ENCODE measurements at regions not wholly inside any gene's neighbourhood (a gene's known extent, or its start where the extent isn't known, plus 50 kb on each side); places are given as distances from the start of the nearest gene placed in this dataset.
"Not testable (repeated sequence)": the region's sequence is repeated elsewhere in the genome, so short reads cannot be mapped to it uniquely, and the experiment has no call there.

- DNase-seq = not testable (repeated sequence)
Observed at GRCh38 chr1:148261684-148262083, 109.6 kb upstream of the NBPF11 start.

GRCh38 chr1:148257886-148258285 is 105.8 kb upstream of the NBPF11 start:
- DNase-seq = not testable (repeated sequence)

DNA sequence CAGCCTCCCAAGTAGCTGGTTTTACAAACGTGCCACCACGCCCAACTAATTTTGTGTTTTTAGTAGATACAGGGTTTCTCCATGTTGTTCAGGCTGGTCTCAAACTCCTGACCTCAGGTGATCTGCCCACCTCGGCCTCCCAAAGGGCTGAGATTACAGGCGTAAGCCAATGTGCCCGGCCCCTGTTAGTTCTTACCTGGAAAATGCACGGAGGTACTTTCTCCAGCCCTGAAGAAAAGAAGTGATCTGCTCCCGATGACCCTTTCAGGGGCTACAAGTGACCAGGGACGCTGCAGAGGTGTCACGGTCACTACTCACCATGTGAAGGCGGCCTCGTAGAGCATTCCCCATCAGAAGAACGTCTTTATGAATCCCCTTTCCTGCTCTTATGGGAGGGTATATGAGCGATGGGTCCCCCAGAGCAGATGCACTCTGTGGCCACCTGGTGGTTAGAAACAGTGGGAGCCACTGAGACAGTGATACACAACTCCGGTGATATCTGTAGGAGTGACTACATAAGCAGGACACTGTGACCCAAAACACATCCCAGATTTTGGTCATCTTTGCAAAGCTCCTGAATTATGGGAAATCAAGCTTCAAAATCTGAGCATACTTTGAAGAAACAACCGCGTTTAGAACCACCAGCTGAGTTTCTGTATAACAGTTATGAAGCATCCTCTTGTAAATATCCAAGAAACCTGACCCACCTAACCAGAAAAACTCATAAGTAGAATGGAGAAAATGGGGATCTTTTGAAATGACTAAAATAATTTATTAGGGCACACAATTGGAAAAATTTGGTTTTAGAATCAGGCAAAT is 102.7 kb upstream of the NBPF11 start:
- DNase-seq = peak in 1 of 2 donors; percentile 1

DNA sequence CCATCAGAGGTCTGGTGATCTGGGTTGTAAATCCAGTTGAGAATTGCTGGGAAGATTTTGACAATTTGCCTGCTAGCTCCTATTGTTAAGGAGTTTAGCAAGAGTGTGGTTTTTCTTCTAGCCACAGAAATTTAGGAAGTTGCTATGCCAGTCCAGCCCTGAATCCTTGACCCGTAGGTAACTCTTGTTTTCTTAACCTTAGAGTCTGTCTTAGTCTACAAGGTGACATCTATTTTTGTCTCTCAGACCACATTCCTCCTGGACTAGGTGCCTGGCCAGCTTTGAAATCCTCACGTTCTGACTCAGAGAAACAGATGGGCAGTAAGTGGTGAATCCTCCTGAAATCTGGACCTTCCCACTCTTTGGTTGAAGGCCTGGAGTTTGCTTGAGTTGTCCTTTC is 101.7 kb upstream of the NBPF11 start:
- DNase-seq = not testable (repeated sequence)

DNA sequence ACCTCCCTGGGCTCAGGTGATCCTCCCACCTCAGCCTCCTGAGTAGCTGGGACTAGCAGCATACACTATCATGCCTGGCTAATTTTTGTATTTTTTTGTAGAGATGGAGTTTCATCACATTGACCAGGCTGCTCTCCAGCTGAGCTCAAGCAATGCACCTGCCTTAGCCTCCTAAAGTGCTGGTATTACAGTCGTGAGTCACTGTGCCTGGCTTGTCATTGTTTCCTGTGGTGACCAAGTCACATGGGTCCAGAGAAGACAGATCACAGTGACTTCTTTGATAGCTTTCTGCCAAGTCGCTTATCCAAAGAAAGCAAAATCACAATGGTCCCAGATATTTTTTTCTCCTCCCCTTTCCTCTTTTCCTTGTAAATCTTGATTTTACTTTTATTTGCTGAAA is 96.7 kb upstream of the NBPF11 start:
- DNase-seq = not testable (repeated sequence)

- not testable (repeated sequence) for DNase-seq
Observed at GRCh38 chr1:148246258-148246861, 94.3 kb upstream of the NBPF11 start.

- DNase-seq = not testable (repeated sequence)
Observed at GRCh38 chr1:148245843-148246242, 93.8 kb upstream of the NBPF11 start.

DNA sequence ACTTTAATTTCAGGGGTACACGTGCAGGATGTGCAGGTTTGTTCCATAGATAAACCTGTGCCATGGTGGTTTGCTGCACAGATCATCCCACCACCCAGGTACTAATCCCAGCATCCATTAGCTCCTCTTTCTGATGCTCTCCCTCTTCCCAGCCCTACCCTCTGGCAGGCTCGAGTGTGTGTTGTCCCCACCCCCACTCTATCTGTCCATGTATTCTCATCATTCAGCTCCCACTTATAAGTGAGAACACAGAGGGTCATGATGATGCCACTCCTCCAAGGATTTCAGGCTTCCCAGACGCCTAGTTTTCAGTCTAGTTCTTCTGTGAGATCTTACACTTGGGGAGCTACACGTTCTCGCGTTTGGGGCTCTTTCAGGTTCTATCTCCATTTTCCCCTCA is 93.4 kb upstream of the NBPF11 start:
- DNase-seq = not testable (repeated sequence)

GRCh38 chr1:148233250-148233649 is 81.2 kb upstream of the NBPF11 start:
- DNase-seq = not testable (repeated sequence)

GRCh38 chr1:148228846-148229245 is 76.8 kb upstream of the NBPF11 start:
- DNase-seq = not testable (repeated sequence)

GRCh38 chr1:148222399-148223159 is 70.5 kb upstream of the NBPF11 start:
- not testable (repeated sequence) for DNase-seq

DNA sequence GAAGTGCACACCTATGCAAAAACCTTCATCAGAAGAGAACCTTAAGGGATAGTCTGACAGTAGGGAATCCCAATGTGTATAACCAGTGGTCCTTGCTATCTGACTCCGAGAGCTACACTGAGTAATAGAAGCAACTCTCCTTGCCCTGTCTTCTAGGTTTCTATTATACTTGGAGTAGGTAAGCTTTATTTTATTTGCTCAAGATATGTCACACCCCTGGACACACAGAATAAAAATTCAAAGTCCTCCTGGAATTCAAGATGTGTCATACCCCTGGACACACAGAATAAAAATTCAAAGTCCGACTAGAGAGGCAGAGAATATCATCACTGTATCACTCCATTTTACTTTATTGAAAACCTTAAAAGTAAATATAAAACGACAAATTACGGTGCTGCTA is 69.5 kb upstream of the NBPF11 start:
- DNase-seq = not testable (repeated sequence)

DNA sequence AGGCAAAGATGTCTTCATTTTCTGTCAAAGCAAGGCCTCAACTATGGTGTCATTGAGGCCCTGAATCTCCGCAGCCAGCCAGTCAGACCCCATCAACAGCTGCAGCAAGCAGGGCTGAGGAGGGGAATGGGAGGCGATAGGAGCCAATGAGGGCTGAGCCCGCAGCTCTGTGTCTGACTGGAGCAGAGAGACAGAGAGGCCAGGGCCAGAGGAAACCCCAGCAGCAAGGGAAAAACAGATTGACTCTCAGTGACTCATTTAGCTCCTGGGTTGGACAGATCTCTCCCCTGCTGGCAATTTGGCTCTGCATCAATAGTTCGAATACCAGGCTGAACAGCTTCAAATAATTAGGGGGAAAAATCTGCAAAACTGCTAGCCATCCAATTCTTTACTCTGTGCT is 67.1 kb upstream of the NBPF11 start:
- DNase-seq = not testable (repeated sequence)

DNA sequence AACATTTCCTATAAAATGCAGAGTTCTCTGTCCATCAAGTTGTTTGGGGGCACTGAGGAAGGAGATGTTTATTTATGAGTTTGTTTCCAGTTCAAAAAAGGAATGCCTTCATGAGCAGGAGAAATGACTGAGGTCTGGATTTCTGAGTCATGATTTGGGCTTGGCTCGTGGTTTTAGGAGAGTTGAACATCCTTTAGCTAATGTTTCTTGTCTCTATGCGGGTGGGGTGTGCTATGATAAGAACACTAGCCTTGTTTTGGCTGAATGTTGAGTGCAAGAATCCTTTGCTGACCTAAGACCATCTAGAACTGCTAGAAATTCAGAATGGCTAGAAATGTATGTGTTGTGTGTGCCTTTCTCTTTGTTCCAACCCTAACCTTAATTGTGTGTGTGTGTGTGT is 59.1 kb upstream of the NBPF11 start:
- DNase-seq = not testable (repeated sequence)

DNA sequence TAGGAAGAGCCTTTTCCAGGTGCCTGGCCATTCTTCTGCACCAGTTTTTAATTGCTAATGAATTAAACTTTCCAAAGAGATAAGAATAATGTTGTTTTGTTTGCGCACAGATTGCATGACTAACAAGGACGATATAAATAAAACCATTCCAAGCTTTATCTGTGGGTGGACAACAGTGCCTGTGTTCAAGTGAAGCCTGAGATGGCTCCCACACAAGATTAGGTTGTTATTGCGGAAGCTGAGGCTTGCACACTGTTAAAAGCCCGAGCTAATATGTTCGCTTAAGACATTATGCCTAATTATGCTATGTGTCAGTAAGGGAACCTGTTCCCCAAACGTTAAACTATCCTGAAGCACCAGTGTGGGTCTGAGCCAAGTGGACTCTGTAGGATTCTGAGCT is 58.5 kb upstream of the NBPF11 start:
- not testable (repeated sequence) for DNase-seq

DNA sequence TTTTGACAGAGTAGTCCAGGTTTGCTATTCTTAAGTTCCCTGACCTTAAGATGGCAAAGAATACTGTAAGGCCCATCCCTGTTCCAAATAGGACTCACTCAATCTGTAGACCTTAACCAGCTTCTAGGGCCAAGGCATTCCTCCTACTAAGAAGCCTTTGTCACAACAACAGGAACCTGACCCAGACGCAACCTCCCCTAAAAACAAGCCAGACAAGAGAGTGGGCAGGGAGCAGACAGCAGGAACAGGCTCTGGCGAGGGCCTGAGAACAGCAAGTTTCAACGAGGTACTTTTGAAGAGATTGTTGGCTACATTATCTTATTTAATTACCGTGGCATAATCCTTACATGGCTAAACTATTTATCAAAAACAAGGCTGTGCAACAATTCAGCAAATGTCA is 58.1 kb upstream of the NBPF11 start:
- DNase-seq = not testable (repeated sequence)

DNA sequence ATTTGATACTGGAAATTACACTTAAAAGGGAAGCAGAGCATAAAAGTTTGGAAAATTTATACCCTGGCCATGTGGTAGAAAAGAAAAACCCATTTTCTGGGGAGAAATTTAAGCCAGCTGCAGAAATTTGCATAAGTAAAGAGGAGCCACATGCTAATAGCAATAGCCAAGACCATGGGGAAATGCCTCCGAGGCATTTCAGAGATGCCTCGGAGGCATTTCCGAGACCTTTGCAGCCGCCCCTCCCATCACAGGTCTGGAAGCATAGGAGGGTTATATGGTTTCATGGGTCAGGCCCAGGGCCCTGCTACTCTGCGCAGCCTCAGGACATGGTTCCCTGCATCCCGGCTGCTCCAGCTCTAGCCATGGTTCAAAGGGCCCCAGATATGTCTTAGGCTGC is 49.9 kb upstream of the NBPF11 start:
- not testable (repeated sequence) for DNase-seq

All from hippocampal formation (tissue), 2 donors.